Kidney tubule cell (primary cell): ENCODE measurements at regions not wholly inside any gene's neighbourhood (a gene's known extent, or its start where the extent isn't known, plus 50 kb on each side); places are given as distances from the start of the nearest gene placed in this dataset.
"Not testable (repeated sequence)": the region's sequence is repeated elsewhere in the genome, so short reads cannot be mapped to it uniquely, and the experiment has no call there.

Source experiments
- DNase-seq: peaks from one replicate; pipeline ENCODE4 v3.0.0-alpha.2; 2018; ENCODE audit warnings: low spot score

DNA sequence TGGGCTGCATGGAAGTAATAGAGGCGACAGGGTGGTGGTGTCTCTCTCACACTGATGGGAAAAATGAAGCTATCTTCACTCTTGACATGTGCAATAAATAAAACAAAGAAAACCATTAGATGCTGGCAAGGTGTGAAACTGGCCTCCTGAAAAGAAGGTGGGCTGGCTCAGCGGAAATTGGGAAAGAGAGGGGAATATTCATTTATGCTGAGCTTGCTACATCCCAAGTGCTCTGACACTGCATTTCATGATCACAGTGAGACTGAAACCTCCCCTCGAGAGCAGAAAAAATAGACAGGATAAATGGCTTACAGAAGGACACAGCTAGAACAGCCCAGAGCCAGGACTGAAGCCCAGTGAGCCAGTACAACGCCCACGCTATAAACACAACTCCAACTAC, 112.1 kb upstream of the SMLR1 start:
- no peak for DNase-seq

GRCh38 chr6:130716466-130716865, 110.7 kb upstream of the SMLR1 start:
- DNase-seq: no peak

DNA sequence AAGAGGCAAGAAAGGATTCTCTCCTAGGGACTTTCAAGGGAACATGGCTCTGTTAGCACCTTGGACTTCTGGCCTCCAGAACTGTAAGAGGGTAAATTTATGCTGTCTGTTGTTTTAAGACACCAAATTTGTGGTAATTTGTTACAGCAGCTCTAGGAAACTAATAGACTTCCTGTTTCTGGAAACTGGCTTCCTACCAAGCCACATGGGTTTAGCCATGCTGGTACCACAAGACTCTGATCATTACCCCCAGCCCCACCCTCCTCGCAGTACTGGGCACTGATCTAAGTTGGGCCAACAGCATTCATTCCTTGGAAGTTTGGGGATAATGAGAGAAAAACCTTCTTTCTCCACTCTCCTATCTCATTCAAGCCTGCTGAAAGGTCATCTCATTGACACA, 109.5 kb upstream of the SMLR1 start:
- DNase-seq: no peak

DNA sequence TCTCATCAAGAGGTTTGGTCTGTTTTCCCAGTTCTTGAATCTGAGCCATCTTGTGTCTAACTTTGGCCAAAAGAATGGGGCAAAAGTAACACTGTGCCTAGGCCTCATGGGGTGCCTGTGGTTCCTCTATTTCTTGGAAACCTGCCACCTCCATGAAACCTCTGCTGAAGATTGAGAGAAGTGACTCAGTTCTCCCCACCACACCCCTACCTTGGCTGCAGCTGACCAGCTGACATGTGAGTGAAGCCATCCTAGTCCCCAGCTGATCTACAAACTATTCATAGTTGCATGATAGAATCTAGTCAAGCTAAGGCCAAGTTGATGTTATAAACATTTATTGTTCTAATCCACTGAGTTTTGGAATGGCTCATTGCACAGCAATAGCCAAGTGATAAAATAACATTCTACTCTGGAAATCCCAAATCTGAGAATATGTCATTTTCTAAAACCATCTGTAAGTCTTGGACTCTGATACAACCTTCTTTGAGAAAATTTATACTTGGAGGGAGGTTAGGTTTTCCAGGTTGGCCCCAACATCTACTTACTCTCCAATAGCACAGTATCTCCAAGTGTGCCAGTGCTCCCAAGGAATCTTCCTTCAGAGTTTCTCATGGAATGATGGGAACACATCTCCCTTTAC, 107.0 kb upstream of the SMLR1 start:
- DNase-seq: peak; percentile 10

DNA sequence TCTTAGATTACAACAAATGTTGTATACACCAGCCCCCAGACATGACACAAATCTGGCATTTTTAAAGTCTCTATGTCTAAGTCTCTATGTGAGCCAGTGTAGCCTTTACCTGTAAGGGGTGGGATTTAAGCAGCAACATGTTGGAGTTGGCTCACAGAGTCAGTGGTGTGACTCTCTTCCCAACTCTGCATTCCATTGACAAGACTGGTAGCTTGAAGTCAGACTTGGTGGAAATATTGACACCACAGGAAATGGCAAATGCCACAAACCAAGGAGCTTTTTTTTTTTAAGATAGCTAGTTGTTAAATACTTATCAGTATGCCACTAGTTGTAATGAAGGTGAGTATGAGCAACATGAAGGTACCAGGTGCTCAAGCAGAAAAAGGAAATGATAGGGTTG, 103.1 kb upstream of the SMLR1 start:
- DNase-seq: no peak

DNA sequence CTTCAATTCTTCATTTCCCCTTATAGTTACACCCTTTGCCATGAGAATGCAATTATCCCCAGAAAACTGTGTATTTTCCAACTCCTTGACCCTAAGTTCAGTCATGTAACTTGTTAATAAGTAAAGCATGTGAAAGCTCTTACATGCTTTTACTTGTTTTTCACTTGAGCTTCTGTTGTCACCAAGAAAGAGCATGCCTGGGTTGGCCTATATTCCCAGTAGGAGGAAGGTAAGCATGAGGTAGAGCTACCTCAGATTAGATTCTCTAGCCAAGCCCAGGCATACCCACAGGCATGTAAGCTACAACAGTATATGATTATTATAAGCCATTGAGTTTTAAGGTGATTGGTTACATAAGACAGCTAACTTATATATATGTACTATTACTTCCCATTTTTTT, 101.7 kb upstream of the SMLR1 start:
- DNase-seq: no peak

GRCh38 chr6:130728064-130728463, 99.1 kb upstream of the SMLR1 start:
- DNase-seq: not testable (repeated sequence)

DNA sequence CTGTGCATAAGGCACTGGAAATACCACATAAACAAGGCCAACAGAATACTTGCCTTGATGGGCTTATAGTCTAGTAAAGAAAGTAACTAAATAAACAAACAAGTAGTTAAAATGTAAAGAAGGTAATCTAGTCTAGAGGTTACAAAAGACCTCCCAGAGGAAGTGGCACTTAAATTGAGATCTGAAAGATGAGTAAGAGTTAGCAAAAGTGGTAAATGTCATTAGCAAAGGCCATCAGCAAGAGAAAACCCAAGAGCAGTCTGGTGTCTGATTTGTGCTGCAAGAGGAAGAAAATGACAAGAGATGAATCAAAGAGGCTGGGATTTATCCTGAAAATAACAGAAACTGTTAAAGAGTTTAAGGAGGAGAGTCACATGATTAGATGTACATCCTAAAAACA, 96.6 kb upstream of the SMLR1 start:
- DNase-seq: no peak

GRCh38 chr6:130734161-130734560, 93.0 kb upstream of the SMLR1 start:
- DNase-seq: no peak

DNA sequence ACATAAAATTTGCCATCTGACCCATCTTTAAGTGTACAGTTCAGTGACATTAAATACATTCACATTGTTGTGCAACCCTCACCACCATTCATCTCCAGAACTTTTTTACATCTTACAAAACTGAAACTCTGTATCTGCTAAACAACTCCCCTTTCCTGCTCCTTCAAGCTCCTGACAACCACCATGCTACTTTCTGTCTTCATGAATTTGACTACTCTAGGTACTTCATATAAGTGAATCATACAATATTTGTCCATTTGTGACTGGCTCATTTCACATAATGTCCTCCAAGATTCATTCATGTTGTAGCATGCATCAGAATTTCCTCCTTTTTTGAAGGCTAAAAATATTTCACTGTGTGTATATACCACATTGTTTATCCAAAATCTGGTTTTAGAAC, 86.9 kb upstream of the SMLR1 start:
- DNase-seq: no peak

DNA sequence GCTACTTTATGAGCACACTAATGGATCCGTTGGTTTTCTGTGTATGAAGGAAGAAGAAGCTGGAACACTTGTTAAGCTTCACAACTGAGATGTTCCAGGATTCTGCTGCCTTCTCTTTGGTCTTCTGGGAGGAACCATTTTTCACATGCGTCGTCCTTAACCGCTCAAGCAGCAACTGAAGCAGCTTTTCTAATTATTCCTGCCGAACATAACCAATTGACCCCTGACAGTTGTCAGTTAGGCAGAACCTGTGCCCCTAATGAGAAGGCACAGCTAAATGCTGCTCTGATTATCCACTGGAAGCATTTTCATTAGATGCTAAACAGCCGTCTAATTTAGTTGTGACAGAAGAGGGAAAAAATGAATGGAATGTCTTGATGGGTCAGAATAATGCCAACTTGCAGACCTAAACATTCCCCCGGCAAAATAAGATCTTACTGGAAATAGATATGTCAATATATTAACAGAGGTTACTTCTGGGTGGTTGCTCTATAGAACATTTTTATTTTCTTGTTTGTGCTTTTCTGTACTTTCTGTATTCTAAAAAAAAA, 85.0 kb upstream of the SMLR1 start:
- peak; percentile 21 for DNase-seq

DNA sequence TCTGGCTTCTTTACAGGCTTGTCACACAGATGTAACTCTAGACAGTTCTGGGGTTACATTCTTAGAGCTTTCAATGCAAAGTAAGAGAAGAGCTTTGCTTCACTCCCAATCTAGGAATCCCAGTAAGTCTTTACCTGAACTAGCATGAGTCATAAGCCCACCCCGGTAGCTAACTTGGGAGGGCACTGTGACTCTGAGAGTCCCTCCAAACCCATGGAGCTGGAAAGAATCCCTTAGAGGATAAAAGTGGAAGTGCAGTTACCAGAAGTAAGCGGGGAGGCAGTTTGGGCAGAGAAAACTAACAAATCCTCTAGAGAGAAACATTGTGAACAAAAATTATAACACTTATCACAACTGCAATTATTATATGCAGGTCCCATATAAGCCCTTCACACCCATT, 84.0 kb upstream of the SMLR1 start:
- no peak for DNase-seq

DNA sequence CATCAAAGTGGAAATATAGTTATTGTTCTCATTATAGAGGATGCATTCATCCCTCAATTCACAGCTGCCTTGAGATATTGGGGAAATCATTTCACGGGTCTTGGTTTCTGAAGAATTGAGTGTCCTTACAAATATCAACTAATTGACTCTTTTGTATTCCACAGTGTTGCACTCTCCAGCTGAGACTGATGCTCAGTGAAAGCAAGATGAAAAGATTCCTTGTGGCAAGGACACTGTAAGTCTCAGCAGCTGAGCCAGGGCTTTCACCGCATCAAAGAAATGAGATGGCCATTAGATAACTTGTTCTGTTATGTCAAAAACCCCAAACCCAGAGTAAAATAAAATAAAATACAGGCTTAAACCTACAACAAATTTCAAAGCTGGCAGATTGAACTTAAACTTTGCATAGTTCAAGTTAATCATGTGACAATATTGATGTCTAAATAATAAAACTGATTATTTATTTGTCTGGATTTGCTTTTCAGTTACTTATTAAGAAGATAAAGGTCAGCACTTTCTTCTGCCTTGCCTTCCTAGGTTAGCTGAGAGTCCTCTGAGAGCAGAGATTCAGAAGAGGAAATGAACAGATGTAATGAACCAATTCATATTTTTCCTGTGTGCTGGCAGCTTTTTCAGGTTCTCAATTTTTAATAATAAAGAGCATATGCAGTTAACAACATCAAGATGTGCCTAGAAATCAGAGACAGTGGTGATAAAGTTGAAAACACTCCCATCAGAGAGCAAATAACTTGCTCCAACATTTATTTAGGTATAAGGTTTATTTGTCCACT, 82.4 kb upstream of the SMLR1 start:
- no peak for DNase-seq

DNA sequence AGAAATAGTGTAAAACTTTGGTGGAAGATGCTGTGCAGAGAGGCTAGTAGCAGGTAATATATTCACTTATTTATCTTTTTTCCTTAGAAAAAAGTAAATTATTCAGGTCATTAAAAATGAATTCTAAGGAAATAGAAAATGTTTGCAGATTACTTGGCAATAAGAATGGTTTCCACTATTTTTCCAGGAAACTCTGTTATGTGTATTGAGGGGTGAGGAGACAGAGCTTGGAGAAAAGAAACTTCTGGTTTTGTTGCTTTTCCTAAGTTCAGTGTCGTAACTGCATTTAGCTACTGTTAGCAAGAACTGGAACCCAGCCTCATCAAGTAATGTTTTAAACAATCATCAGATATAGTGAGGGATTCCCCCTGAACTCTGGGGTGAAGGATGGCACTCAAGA, 79.2 kb upstream of the SMLR1 start:
- DNase-seq: no peak

DNA sequence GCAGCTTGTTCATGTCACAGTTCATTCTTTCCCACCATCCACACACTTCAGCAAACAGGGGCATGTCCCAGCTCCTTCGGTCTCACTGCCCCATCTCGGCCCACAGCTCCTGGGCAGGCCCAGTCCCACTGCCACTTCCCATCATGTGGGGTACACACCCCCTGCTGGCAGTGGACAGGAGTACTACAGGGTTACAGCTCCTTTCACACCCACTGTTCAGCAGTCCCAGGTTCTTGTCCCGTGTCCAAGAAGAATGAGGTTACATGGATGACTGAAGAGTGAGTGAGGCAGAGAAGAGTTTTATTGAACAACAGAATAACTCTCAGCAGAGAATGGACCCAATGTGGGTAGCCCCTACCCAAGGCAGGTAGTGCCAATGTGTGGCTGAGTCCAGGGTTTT, 77.8 kb upstream of the SMLR1 start:
- no peak for DNase-seq

GRCh38 chr6:130752267-130752666, 74.9 kb upstream of the SMLR1 start:
- DNase-seq: no peak

GRCh38 chr6:130754786-130755367, 72.3 kb upstream of the SMLR1 start:
- no peak for DNase-seq

DNA sequence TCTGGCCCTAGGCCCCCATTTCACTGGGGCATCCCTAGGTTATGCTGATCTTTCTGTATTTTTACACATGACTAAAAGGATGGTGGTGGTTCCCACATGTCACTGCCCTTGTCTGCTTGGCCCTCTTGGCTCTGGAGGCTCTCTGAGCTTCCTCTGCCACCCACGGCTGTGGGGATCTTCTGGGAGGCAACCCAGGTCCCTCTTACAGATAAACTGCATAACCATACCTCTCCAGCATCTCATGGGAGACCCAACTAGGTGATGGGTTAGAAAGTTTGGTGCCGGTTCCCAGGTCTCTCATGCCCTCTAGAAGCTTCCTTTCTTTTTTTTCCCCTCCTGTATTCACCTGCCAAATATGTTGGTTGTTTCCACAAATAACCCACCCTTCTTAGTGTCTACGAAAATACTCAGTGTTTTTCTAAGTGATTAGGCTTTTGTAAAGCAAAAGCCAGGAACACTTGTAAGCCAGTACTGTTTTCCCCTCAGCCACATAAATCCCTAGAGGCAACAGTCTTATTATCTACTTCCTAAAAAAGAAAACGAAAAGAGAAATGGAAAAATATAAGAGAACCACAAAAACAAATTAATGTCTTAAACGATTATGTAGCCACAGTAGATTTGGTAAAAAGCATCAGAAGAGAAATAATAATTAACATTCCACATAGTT, 71.7 kb upstream of the SMLR1 start:
- no peak for DNase-seq

DNA sequence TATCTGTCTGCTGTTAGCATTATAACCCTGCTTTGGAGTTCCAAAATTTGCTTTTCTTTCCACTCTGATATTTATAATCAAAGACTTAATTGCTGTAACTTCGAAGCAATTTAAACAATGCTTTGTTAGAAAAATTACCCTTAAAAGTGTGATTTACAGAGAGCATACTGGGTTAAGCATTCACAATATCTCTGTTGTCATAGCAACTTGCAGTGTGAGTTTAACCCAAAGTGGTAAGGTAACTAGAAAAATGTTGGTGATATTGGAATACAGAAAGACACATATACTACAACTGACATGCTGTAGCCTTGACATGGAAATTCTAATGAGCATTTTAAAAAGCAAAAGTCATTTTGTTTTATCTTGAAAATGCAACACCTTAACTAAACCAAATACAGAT, 70.4 kb upstream of the SMLR1 start:
- DNase-seq: no peak

DNA sequence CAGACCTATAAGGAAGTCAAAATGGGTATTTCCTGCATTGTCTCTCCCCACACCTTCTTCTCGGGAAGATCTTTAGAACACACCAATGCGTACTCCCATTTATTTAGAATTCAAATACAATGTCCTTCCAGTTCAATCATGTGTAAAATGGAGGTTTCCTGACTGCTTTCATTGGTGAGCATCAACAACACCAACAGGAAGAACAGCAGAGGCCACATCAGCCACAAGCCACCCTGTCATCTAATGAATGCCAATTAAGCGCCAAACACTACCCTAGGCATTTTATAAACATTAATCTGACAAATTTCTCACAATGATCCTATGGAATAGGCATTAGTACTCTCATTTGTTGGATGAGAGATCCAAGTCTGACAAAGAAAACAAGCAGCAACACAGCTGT, 68.4 kb upstream of the SMLR1 start:
- DNase-seq: no peak

DNA sequence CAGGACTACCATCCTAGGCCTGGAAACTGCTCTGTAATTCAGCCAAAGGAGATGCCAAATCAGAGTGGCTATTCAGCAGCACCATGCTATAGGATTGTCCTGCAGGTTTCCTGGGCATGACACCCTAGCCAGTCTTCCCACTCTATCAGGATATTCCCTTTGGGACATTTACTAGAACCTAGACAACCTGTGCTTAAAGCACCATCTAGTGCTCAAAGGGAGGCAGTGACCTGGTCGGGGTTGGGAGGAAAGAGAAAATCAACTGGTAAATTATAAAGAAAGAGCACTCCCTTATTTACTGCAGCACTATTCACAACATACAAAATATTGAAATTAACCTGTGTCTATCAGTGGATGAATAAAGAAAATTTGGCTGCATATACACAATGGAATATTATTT, 67.2 kb upstream of the SMLR1 start:
- peak; percentile 49 for DNase-seq

DNA sequence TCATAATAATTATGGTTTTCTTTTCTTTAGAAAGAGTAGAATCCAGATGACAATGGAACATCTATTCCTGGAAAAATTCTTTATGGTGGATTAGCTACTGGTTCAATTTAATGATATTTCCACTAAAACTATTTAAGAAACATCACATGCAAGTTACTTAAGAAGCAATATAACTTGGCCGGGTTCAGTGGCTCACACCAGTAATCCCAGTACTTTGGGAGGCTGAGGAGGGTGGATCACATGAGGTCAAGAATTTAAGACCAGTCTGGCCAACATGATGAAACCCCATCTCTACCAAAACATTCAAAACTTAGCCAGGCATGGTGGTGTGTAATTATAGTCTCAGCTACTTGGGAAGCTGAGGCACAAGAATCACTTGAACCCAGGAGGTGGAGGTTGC, 65.9 kb upstream of the SMLR1 start:
- DNase-seq: no peak
